ENCODE measurements at regions not wholly inside any gene's neighbourhood (a gene's known extent, or its start where the extent isn't known, plus 50 kb on each side); places are given as distances from the start of the nearest gene placed in this dataset.
A peak's percentile ranks its signal among the peaks of the same experiment; 100 is the strongest.

DNA sequence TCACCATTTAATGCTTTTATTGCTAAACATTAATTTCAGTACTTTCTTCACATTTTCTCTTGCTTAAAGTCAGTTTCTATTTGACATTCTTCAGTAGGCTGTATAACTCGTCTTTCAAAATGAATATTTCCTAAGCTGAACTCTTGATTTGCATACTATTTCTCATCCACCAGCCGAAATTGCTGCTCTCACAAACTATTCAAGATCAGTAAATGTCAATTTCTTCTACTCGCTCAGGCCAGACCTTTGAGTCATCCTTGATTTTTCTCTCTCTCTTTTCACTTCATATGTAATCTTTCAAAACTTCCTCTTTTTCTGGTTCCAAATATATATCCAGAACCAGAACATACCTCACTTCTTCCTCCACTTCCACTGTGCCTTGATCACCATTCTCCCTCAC is 990.0 kb downstream of the KCNT2 start:
- no peak overlapping the region for H3K4me3 ChIP-seq (ENCODE audit: low read depth, low read length)
- TF ChIP-seq, protein P1, sequence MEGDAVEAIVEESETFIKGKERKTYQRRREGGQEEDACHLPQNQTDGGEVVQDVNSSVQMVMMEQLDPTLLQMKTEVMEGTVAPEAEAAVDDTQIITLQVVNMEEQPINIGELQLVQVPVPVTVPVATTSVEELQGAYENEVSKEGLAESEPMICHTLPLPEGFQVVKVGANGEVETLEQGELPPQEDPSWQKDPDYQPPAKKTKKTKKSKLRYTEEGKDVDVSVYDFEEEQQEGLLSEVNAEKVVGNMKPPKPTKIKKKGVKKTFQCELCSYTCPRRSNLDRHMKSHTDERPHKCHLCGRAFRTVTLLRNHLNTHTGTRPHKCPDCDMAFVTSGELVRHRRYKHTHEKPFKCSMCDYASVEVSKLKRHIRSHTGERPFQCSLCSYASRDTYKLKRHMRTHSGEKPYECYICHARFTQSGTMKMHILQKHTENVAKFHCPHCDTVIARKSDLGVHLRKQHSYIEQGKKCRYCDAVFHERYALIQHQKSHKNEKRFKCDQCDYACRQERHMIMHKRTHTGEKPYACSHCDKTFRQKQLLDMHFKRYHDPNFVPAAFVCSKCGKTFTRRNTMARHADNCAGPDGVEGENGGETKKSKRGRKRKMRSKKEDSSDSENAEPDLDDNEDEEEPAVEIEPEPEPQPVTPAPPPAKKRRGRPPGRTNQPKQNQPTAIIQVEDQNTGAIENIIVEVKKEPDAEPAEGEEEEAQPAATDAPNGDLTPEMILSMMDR (IDR thresholded peaks at IDR 0.05; ENCODE audit: insufficient read depth, low read depth, low read length, missing control alignments) = no peak
- no peak for DNase-seq (ENCODE audit: low read depth)

DNA sequence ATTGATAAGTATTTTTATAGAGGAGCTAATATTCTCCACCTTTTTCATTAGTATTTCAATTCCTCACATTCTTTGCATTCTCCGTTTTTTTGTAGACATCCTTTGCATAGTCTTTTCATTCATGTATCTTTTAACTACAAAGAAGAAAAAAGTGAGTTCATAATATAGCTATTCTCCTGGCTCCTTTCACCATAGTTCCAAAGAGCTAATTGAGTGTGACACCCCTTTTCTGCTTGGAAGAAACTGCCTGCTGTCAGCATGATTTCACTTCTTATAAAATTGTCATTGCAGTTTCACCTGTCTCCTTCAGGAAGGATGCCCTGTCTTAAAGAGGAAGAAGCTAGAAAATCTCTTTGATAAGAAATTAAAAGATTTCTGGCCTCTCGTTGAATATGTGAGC is 991.1 kb downstream of the KCNT2 start:
- no peak overlapping the region for H3K4me3 ChIP-seq (ENCODE audit: low read depth, low read length)
- no peak for DNase-seq (ENCODE audit: low read depth)
- TF ChIP-seq, protein P1 (IDR thresholded peaks at IDR 0.05; ENCODE audit: insufficient read depth, low read depth, low read length, missing control alignments) = no peak

DNA sequence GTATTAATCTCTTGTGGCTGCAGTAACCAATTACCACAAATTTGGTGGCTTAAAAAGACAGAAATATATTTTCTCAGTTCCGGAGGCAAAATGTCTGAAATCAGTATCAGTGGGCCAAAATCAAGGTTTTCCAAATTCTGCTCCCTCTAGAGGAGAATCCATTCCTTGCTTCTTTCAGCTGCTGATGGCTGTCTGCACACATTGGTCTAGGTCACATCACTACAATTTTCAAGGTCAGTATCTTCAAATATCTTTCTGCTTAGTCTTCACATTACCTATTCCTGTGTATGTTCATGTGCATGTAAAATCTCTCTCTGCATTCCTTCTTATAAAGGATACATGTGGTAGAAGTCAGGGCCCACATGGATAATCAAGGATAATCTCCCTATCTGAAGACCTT is 999.4 kb downstream of the KCNT2 start:
- TF ChIP-seq, protein P1 (IDR thresholded peaks at IDR 0.05; ENCODE audit: insufficient read depth, low read depth, low read length, missing control alignments) = no peak
- no peak overlapping the region for H3K4me3 ChIP-seq (ENCODE audit: low read depth, low read length)
- DNase-seq (ENCODE audit: low read depth) = no peak

DNA sequence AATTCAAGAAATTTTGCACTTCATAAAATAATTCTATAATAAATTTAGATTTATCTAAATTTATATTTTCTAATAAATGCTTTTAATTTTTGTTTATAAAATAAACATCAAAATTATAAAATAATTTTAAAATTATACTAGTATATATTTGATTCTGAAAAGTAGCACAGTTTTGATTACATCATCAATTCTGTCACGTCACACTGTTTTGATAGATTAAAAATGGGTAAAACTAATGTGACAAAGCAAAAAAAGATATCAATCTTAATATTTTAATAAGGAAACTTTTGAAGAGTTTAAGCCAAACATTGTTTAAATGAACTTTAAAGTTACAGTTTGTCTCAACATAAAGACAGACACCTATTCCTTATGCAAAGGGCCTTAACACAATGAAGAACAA is 1001.8 kb downstream of the KCNT2 start:
- TF ChIP-seq, protein P1 (IDR thresholded peaks at IDR 0.05; ENCODE audit: insufficient read depth, low read depth, low read length, missing control alignments) = no peak
- no peak for DNase-seq (ENCODE audit: low read depth)
- H3K4me3 ChIP-seq (ENCODE audit: low read depth, low read length) = no peak overlapping the region

DNA sequence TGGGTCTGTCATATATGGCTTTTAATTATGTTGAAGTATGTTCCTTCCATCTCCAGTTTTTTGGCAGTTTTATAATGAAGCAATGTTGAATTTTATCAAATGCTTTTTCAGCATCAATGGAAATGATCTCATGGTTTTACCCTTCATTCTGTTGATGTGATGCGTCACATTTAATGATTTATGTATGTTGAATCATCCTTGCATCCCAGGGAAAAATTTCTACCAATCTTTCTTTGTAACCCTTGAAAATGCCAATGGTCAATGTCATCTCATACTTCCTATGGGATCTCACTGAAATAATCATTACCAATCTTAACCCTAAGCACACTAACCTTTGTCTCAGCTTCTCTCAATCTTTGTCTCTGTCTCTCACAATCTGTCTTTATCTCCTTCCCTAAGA is 1004.0 kb downstream of the KCNT2 start:
- TF ChIP-seq, protein P1 (IDR thresholded peaks at IDR 0.05; ENCODE audit: insufficient read depth, low read depth, low read length, missing control alignments) = no peak
- no peak for DNase-seq (ENCODE audit: low read depth)

DNA sequence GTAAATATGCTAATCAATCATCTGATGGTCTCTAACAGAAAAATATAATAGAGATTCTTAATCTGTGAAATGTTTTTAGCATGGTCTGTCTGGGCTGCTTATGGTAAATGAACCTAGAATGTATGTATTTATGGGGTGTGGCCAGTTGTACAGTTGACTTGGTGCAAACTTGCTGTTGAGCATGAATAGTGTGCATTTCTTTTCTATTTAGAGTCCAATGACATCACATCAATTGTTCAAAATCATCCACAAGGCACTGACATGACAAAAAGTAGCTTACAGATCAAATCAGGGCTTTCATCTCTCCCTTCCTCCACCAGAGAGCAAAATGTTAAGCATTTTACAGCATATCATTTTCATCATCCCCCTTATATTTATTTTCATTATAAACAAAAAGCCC is 1010.3 kb downstream of the KCNT2 start:
- no peak for DNase-seq (ENCODE audit: low read depth)
- TF ChIP-seq, protein P1 (IDR thresholded peaks at IDR 0.05; ENCODE audit: insufficient read depth, low read depth, low read length, missing control alignments) = no peak
- no peak overlapping the region for H3K4me3 ChIP-seq (ENCODE audit: low read depth, low read length)

More for the DNA sequence above, 1004.0 kb downstream of the KCNT2 start:
- H3K4me3 ChIP-seq (ENCODE audit: low read depth, low read length) = no peak overlapping the region

DNA sequence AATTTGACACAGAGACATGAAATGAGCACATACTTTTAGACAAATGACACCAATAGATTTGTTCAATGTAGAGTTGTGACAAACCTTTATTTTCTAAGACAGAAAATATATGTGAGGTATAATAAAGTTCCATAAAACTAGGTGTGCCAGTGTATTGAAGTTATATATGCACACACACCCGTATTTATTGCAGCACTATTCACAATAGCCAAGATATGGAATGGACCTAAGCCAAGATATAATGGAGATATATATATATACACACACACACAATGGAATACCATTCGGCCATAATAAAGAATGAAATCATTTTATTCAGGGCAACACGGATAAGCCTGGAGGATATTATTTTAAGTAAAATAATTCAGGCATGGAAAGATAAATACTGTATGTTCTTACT is 1013.5 kb downstream of the KCNT2 start:
- no peak for DNase-seq (ENCODE audit: low read depth)
- H3K4me3 ChIP-seq (ENCODE audit: low read depth, low read length) = peak overlapping the region; percentile 51; the same call in 1 of the 2 replicates
- TF ChIP-seq, protein P1 (IDR thresholded peaks at IDR 0.05; ENCODE audit: insufficient read depth, low read depth, low read length, missing control alignments) = no peak
